NB4 (cell line): ENCODE measurements at regions not wholly inside any gene's neighbourhood (a gene's known extent, or its start where the extent isn't known, plus 50 kb on each side); places are given as distances from the start of the nearest gene placed in this dataset.

Experiments used
- MYC ChIP-seq: IDR thresholded peaks from 2 replicates; pipeline ENCODE4 v1.6.1; 2011; ENCODE audit warnings: low read depth, low read length
- POLR2A ChIP-seq: IDR thresholded peaks from 2 replicates; pipeline ENCODE4 v1.6.1; 2011; ENCODE audit warnings: mild to moderate bottlenecking; ENCODE audit not compliant: insufficient read length; ENCODE audit errors: extremely low read depth
- TF ChIP-seq, protein P1 (sequence below): IDR thresholded peaks from one replicate; pipeline ENCODE4 v1.5.1; 2012; ENCODE audit warnings: low read depth, low read length

DNA sequence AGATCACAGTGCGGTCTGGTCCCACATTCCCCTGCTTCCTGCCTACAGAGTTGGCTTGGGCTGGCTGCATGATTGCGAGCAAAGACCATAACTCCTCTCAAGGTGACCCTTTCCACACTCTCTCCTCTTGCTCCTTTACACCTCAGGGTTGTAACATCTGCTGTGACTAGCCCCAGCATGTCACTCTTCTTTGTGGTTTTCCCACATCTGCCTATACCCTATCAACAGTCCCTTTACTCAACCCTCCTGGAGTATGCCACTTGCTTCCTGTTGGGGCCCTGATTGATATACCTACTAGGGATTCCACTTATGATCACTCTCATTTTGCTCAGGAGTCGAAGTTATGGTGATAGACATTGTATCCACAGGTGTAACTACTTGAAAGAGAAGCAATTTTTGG lies 58.9 kb upstream of the SGK1 start:
- TF ChIP-seq, protein P1, sequence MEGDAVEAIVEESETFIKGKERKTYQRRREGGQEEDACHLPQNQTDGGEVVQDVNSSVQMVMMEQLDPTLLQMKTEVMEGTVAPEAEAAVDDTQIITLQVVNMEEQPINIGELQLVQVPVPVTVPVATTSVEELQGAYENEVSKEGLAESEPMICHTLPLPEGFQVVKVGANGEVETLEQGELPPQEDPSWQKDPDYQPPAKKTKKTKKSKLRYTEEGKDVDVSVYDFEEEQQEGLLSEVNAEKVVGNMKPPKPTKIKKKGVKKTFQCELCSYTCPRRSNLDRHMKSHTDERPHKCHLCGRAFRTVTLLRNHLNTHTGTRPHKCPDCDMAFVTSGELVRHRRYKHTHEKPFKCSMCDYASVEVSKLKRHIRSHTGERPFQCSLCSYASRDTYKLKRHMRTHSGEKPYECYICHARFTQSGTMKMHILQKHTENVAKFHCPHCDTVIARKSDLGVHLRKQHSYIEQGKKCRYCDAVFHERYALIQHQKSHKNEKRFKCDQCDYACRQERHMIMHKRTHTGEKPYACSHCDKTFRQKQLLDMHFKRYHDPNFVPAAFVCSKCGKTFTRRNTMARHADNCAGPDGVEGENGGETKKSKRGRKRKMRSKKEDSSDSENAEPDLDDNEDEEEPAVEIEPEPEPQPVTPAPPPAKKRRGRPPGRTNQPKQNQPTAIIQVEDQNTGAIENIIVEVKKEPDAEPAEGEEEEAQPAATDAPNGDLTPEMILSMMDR: no peak
- TF ChIP-seq POLR2A: no peak
- no peak for TF ChIP-seq MYC
